ENCODE measurements at regions not wholly inside any gene's neighbourhood (a gene's known extent, or its start where the extent isn't known, plus 50 kb on each side); places are given as distances from the start of the nearest gene placed in this dataset.

- TF ChIP-seq FOXP2 (optimal IDR thresholded peaks at IDR 0.05; ENCODE audit: control extremely low read depth, extremely low read length, insufficient read depth) (no peak), EZH2 (IDR thresholded peaks at IDR 0.05) (no peak), POLR2AphosphoS5 (IDR thresholded peaks at IDR 0.05; ENCODE audit: borderline replicate concordance, low read depth, low read length) (no peak)
- Histone ChIP-seq H3K27ac (no peak overlapping the region), H3K36me3 (ENCODE audit: insufficient read depth, low read length) (no peaks in the 10 kb centered on the region), H3K4me3 (no peak overlapping the region), H3K9me3 (ENCODE audit: low read depth, low read length) (no peaks in the 10 kb centered on the region), H3K9ac (ENCODE audit: insufficient read length) (no peak overlapping the region)
- no peak for DNase-seq (ENCODE audit: low read depth, low spot score)
These were observed 189.1 kb upstream of the RNPC3 start for GRCh38 chr1:103336408-103336807.

GRCh38 chr1:103333141-103333540, 192.4 kb upstream of the RNPC3 start:
- no peak for DNase-seq (ENCODE audit: low read depth, low spot score)
- TF ChIP-seq POLR2AphosphoS5 (IDR thresholded peaks at IDR 0.05; ENCODE audit: borderline replicate concordance, low read depth, low read length) (no peak), FOXP2 (optimal IDR thresholded peaks at IDR 0.05; ENCODE audit: control extremely low read depth, extremely low read length, insufficient read depth) (no peak), EZH2 (IDR thresholded peaks at IDR 0.05) (no peak)
- Histone ChIP-seq H3K4me3 (no peak overlapping the region), H3K9me3 (ENCODE audit: low read depth, low read length) (no peaks in the 10 kb centered on the region), H3K27ac (no peak overlapping the region), H3K9ac (ENCODE audit: insufficient read length) (no peak overlapping the region), H3K36me3 (ENCODE audit: insufficient read depth, low read length) (no peaks in the 10 kb centered on the region)

- Histone ChIP-seq H3K36me3 (ENCODE audit: insufficient read depth, low read length) (no peaks in the 10 kb centered on the region), H3K9ac (ENCODE audit: insufficient read length) (no peak overlapping the region), H3K27ac (no peak overlapping the region), H3K9me3 (ENCODE audit: low read depth, low read length) (no peaks in the 10 kb centered on the region), H3K4me3 (no peak overlapping the region)
- DNase-seq (ENCODE audit: low read depth, low spot score), result no peak
- TF ChIP-seq FOXP2 (optimal IDR thresholded peaks at IDR 0.05; ENCODE audit: control extremely low read depth, extremely low read length, insufficient read depth), result no peak
- TF ChIP-seq EZH2 (IDR thresholded peaks at IDR 0.05), result no peak
- TF ChIP-seq POLR2AphosphoS5 (IDR thresholded peaks at IDR 0.05; ENCODE audit: borderline replicate concordance, low read depth, low read length), result no peak
These were observed 198.3 kb upstream of the RNPC3 start for GRCh38 chr1:103327054-103327719.

DNA sequence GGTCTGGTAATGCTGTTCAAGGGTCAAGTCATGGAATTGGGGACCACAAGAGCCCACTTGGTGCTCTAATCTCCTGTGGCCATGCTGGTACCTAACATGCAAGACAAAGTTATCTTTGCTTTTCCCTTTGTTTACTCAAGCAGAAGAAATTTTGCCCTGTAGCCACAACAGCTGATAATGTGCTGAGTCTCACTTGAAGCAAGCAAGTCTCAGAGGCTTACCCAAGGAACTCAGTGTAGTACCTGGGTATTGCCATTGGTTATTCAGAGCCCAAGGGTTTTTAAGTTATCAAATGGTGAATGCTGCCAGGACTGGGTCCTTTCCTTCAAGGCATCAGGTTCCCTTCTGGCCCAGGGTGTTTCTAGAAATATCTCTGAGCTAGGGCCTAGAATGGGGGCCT, 198.9 kb upstream of the RNPC3 start:
- Histone ChIP-seq H3K27ac (no peak overlapping the region), H3K36me3 (ENCODE audit: insufficient read depth, low read length) (no peaks in the 10 kb centered on the region), H3K4me3 (no peak overlapping the region), H3K9me3 (ENCODE audit: low read depth, low read length) (no peaks in the 10 kb centered on the region), H3K9ac (ENCODE audit: insufficient read length) (no peak overlapping the region)
- DNase-seq (ENCODE audit: low read depth, low spot score), result no peak
- TF ChIP-seq EZH2 (IDR thresholded peaks at IDR 0.05) (no peak), FOXP2 (optimal IDR thresholded peaks at IDR 0.05; ENCODE audit: control extremely low read depth, extremely low read length, insufficient read depth) (no peak), POLR2AphosphoS5 (IDR thresholded peaks at IDR 0.05; ENCODE audit: borderline replicate concordance, low read depth, low read length) (no peak)

DNA sequence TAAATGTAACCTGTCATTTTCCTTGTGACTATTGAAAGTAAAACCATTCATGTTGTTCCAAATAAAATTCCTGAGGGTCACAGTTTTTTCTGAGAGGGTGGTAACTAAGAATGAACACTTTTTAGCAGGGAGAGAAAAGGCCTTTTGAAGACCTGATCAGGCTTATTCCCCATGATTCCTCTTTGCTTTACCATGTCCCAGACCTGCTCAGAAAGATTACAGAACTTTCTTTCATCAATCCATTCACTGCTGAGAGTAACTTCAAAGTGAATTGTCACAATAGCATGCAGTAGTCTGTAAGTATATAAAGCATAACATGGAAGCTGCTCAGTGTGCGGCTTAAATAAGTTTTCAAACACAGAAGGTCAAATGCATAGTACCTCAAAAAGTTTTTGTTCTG, 201.5 kb upstream of the COL11A1 start:
- Histone ChIP-seq H3K4me3 (no peak overlapping the region), H3K9ac (ENCODE audit: insufficient read length) (no peak overlapping the region), H3K9me3 (ENCODE audit: low read depth, low read length) (no peaks in the 10 kb centered on the region), H3K27ac (no peak overlapping the region), H3K36me3 (ENCODE audit: insufficient read depth, low read length) (no peaks in the 10 kb centered on the region)
- TF ChIP-seq POLR2AphosphoS5 (IDR thresholded peaks at IDR 0.05; ENCODE audit: borderline replicate concordance, low read depth, low read length) (no peak), FOXP2 (optimal IDR thresholded peaks at IDR 0.05; ENCODE audit: control extremely low read depth, extremely low read length, insufficient read depth) (no peak), EZH2 (IDR thresholded peaks at IDR 0.05) (no peak)
- DNase-seq (ENCODE audit: low read depth, low spot score), result no peak

- Histone ChIP-seq H3K36me3 (ENCODE audit: insufficient read depth, low read length) (no peaks in the 10 kb centered on the region), H3K9ac (ENCODE audit: insufficient read length) (no peak overlapping the region), H3K27ac (no peak overlapping the region), H3K4me3 (no peak overlapping the region), H3K9me3 (ENCODE audit: low read depth, low read length) (no peaks in the 10 kb centered on the region)
- TF ChIP-seq EZH2 (IDR thresholded peaks at IDR 0.05), result no peak
- no peak for TF ChIP-seq FOXP2 (optimal IDR thresholded peaks at IDR 0.05; ENCODE audit: control extremely low read depth, extremely low read length, insufficient read depth)
- no peak for TF ChIP-seq POLR2AphosphoS5 (IDR thresholded peaks at IDR 0.05; ENCODE audit: borderline replicate concordance, low read depth, low read length)
- DNase-seq (ENCODE audit: low read depth, low spot score), result no peak
These were observed 199.4 kb upstream of the COL11A1 start for GRCh38 chr1:103307751-103308150.

DNA sequence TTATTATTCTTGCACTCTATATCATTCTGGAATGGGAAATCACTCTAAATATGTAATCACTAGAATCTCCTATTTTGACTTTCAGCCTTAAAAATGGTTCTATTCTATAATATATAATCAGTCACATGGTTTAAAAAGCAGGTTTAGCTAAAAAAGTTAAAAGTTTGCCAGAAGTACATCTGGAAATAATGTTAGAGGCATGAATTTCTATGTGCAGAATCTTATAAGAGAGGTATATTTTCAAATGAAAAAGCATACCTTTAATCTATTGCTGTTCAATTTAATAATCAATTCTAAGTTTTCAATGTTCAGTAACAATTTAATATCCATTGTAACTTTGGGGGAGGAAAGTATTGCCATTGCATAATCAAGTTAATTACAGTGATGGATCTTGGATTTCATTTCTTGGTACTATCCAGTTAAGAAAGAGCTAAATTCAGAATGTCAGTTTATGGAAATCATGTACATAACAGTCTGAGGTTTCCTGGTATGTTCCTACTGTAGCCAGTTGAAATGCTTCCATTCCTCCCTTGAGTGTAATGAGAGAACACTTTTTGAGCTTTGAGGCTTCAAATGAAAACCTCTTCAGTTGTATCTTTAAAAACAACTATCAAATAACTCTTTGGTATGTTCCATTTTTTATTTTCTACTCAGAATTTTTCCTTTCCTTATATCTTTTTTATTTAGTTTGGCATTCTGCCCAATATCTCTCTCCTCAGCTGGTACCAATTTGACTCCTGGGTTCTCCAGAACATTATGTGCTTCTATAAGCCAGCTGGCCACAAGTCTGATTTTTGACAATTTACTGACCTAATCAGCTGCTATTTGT, 175.7 kb upstream of the COL11A1 start:
- H3K4me3 ChIP-seq, result no peak overlapping the region
- no peak for DNase-seq (ENCODE audit: low read depth, low spot score)
- H3K9me3 ChIP-seq (ENCODE audit: low read depth, low read length), result no peaks in the 10 kb centered on the region
- H3K27ac ChIP-seq, result peak overlapping the region; percentile 61
- H3K9ac ChIP-seq (ENCODE audit: insufficient read length), result no peak overlapping the region
- no peak for TF ChIP-seq POLR2AphosphoS5 (IDR thresholded peaks at IDR 0.05; ENCODE audit: borderline replicate concordance, low read depth, low read length)
- no peak for TF ChIP-seq FOXP2 (optimal IDR thresholded peaks at IDR 0.05; ENCODE audit: control extremely low read depth, extremely low read length, insufficient read depth)
- TF ChIP-seq EZH2 (IDR thresholded peaks at IDR 0.05), result no peak
- no peaks in the 10 kb centered on the region for H3K36me3 ChIP-seq (ENCODE audit: insufficient read depth, low read length)

DNA sequence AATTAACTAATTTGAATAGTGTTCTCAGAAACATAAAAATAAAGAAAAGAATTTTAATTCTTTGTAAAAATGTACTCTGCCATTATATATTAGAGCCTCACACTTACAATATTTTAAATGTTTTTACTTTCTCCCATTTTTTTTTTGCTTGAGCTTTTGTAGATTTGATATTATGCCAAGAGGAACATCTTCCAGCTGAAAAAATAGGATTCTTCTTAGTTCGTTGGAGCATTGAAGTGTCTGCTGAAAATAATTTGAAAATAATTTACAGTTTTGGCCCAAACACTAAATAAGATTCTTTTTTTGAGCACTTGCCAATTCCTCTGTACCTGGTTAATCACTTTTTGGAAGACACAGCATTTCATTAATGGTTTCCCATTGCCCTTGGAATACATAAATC, 175.0 kb upstream of the COL11A1 start:
- Histone ChIP-seq H3K9me3 (ENCODE audit: low read depth, low read length) (no peaks in the 10 kb centered on the region), H3K9ac (ENCODE audit: insufficient read length) (no peak overlapping the region), H3K27ac (peak overlapping the region; percentile 61; the same call in 1 of the 2 replicates), H3K4me3 (no peak overlapping the region), H3K36me3 (ENCODE audit: insufficient read depth, low read length) (no peaks in the 10 kb centered on the region)
- DNase-seq (ENCODE audit: low read depth, low spot score), result no peak
- TF ChIP-seq EZH2 (IDR thresholded peaks at IDR 0.05), result no peak
- no peak for TF ChIP-seq POLR2AphosphoS5 (IDR thresholded peaks at IDR 0.05; ENCODE audit: borderline replicate concordance, low read depth, low read length)
- no peak for TF ChIP-seq FOXP2 (optimal IDR thresholded peaks at IDR 0.05; ENCODE audit: control extremely low read depth, extremely low read length, insufficient read depth)
